Spleen (tissue), 7 donors: ENCODE measurements at regions not wholly inside any gene's neighbourhood (a gene's known extent, or its start where the extent isn't known, plus 50 kb on each side); places are given as distances from the start of the nearest gene placed in this dataset.
"Not testable (repeated sequence)": the region's sequence is repeated elsewhere in the genome, so short reads cannot be mapped to it uniquely, and the experiment has no call there.

Source experiments
- CTCF ChIP-seq, 11 experiments: fragments of 200-600 bp in 7 of 11; fragments of 450-650 bp in 4 of 11; sonication (generic) in 4 of 11; IDR thresholded peaks in 8 of 11; conservative IDR thresholded peaks in 3 of 11; 1 replicate in 7 of 11; 2 replicates in 4 of 11; pipeline versions ENCODE4 v1.4.0 to v1.8.0; 2016 to 2021; ENCODE audit warnings: antibody characterized with exemption in 11 of 11, inconsistent platforms in 4 of 11, mild to moderate bottlenecking in 1 of 11
- POLR2AphosphoS5 ChIP-seq, 3 donors: sonication (generic); formaldehyde crosslinking; IDR thresholded peaks; one replicate each; pipeline ENCODE4 v1.5.1; 2017; ENCODE audit warnings: antibody characterized with exemption in 3 of 3
- donor health status: DM: no; HTN: no; CAD: no; lungs with moderate emphysema.
- donor health status: DM: no; HTN: no; CAD: no.
- donor health status: DM: no; HTN: no; CAD: no.

- TF ChIP-seq CTCF (IDR thresholded peaks at IDR 0.05 in 8 of 11, conservative IDR thresholded peaks at IDR 0.05 in 3 of 11); POLR2AphosphoS5 (IDR thresholded peaks at IDR 0.05): not testable (repeated sequence)
Observed at GRCh38 chr5:177845906-177846305, 63.2 kb upstream of the FAM153A start.
